ENCODE measurements at regions not wholly inside any gene's neighbourhood (a gene's known extent, or its start where the extent isn't known, plus 50 kb on each side); places are given as distances from the start of the nearest gene placed in this dataset.

GRCh38 chr14:104496095-104496494 lies 83.5 kb upstream of the C14orf180 start:
- H2AFZ ChIP-seq (ENCODE audit: insufficient read depth, low read depth, low read length, poor library complexity, severe bottlenecking): no peak overlapping the region
- ATAC-seq (ENCODE audit: low read depth) (no peak), DNase-seq (no peak)
- H3K27me3 ChIP-seq (replicated peaks in 1 of 4; ENCODE audit: control extremely low read depth in 1 of 4, control insufficient read depth in 3 of 4, insufficient read depth in 4 of 4, low read length in 3 of 4): peaks cover 0 to 3% (median 0%) of the 10 kb centered on the region in 4 experiments
- intact Hi-C loops (cut with micrococcal nuclease): no loop called here
- H4K20me1 ChIP-seq (ENCODE audit: control insufficient read depth, insufficient read depth, low read length, poor library complexity, severe bottlenecking): no peaks in the 10 kb centered on the region
- H3K9me3 ChIP-seq (ENCODE audit: control extremely low read depth in 1 of 3, control insufficient read depth in 2 of 3, insufficient read depth in 1 of 3, low read length in 2 of 3): peaks cover 0 to 35% (median 4%) of the 10 kb centered on the region in 3 donors
- Mint-ChIP-seq H3K27ac (no peak overlapping the region), H3K9me3 (ENCODE audit: insufficient read depth) (peaks cover 4% of the 10 kb centered on the region), H3K4me1 (no peaks in the 10 kb centered on the region), H3K27me3 (peaks cover 9% of the 10 kb centered on the region), H3K4me3 (no peak overlapping the region)
- H3K4me2 ChIP-seq (replicated peaks; ENCODE audit: low read depth, low read length, poor library complexity, severe bottlenecking): no peak overlapping the region
- H3K4me1 ChIP-seq (ENCODE audit: control insufficient read depth in 2 of 2, insufficient read depth in 2 of 2, low read length in 2 of 2): no peaks in the 10 kb centered on the region
- no peaks in the 10 kb centered on the region for H3K36me3 ChIP-seq (replicated peaks in 1 of 2; ENCODE audit: control extremely low read depth in 1 of 2, control insufficient read depth in 1 of 2, extremely low read depth in 1 of 2, insufficient read depth in 2 of 2, low read length in 1 of 2)
- no peaks in the 10 kb centered on the region for H3K79me2 ChIP-seq (ENCODE audit: control insufficient read depth, insufficient read depth, low read length)
- no peak overlapping the region for H3K27ac ChIP-seq (ENCODE audit: low read length in 2 of 2)
- H3K4me3 ChIP-seq (ENCODE audit: control extremely low read depth in 1 of 5, extremely low read depth in 1 of 5, insufficient read depth in 1 of 5, low read depth in 2 of 5, low read length in 4 of 5): no peak overlapping the region
- no peak overlapping the region for H3K9ac ChIP-seq (ENCODE audit: low read length)
- TF ChIP-seq CTCF (IDR thresholded peaks at IDR 0.05) (no peak), EZH2 (IDR thresholded peaks at IDR 0.05; ENCODE audit: borderline replicate concordance, insufficient read depth, low read depth, low read length, poor library complexity, severe bottlenecking) (no peak)
- 90% methylated on average over 3 of the region's 6 CpGs for WGBS (ENCODE audit: insufficient coverage)
- ChIA-PET CTCF (no interaction called here), POLR2A (no interaction called here)

- TF ChIP-seq EZH2 (IDR thresholded peaks at IDR 0.05; ENCODE audit: borderline replicate concordance, insufficient read depth, low read depth, low read length, poor library complexity, severe bottlenecking): no peak
- TF ChIP-seq CTCF (IDR thresholded peaks at IDR 0.05): no peak
- POLR2A ChIA-PET: no interaction called here
Observed at GRCh38 chr14:104499784-104500760, 79.5 kb upstream of the C14orf180 start.

More at GRCh38 chr14:104499784-104500760, 79.5 kb upstream of the C14orf180 start:
- intact Hi-C loops (cut with micrococcal nuclease): no loop called here
- H2AFZ ChIP-seq (ENCODE audit: insufficient read depth, low read depth, low read length, poor library complexity, severe bottlenecking): no peak overlapping the region
- no peak overlapping the region for H3K4me3 ChIP-seq (ENCODE audit: control extremely low read depth in 1 of 5, extremely low read depth in 1 of 5, insufficient read depth in 1 of 5, low read depth in 2 of 5, low read length in 4 of 5)
- Mint-ChIP-seq H3K4me1 (no peaks in the 10 kb centered on the region), H3K27ac (no peak overlapping the region), H3K4me3 (no peak overlapping the region), H3K27me3 (peaks cover 6% of the 10 kb centered on the region), H3K9me3 (ENCODE audit: insufficient read depth) (peaks cover 13% of the 10 kb centered on the region)
- CTCF ChIA-PET: no interaction called here
- H3K79me2 ChIP-seq (ENCODE audit: control insufficient read depth, insufficient read depth, low read length): no peaks in the 10 kb centered on the region
- 82% methylated on average over 13 of the region's 15 CpGs for WGBS (ENCODE audit: insufficient coverage)
- H3K4me2 ChIP-seq (replicated peaks; ENCODE audit: low read depth, low read length, poor library complexity, severe bottlenecking): no peak overlapping the region
- peaks cover 0 to 53% (median 11%) of the 10 kb centered on the region in 3 donors for H3K9me3 ChIP-seq (ENCODE audit: control extremely low read depth in 1 of 3, control insufficient read depth in 2 of 3, insufficient read depth in 1 of 3, low read length in 2 of 3)
- H3K27me3 ChIP-seq (replicated peaks in 1 of 4; ENCODE audit: control extremely low read depth in 1 of 4, control insufficient read depth in 3 of 4, insufficient read depth in 4 of 4, low read length in 3 of 4): peaks cover 0 to 9% (median 1%) of the 10 kb centered on the region in 4 experiments
- no peak overlapping the region for H3K27ac ChIP-seq (ENCODE audit: low read length in 2 of 2)
- no peak for ATAC-seq (ENCODE audit: low read depth)
- no peaks in the 10 kb centered on the region for H3K36me3 ChIP-seq (replicated peaks in 1 of 2; ENCODE audit: control extremely low read depth in 1 of 2, control insufficient read depth in 1 of 2, extremely low read depth in 1 of 2, insufficient read depth in 2 of 2, low read length in 1 of 2)
- H4K20me1 ChIP-seq (ENCODE audit: control insufficient read depth, insufficient read depth, low read length, poor library complexity, severe bottlenecking): no peaks in the 10 kb centered on the region
- no peaks in the 10 kb centered on the region for H3K4me1 ChIP-seq (ENCODE audit: control insufficient read depth in 2 of 2, insufficient read depth in 2 of 2, low read length in 2 of 2)
- no peak for DNase-seq
- H3K9ac ChIP-seq (ENCODE audit: low read length): no peak overlapping the region
